ENCODE measurements at regions not wholly inside any gene's neighbourhood (a gene's known extent, or its start where the extent isn't known, plus 50 kb on each side); places are given as distances from the start of the nearest gene placed in this dataset.

DNA sequence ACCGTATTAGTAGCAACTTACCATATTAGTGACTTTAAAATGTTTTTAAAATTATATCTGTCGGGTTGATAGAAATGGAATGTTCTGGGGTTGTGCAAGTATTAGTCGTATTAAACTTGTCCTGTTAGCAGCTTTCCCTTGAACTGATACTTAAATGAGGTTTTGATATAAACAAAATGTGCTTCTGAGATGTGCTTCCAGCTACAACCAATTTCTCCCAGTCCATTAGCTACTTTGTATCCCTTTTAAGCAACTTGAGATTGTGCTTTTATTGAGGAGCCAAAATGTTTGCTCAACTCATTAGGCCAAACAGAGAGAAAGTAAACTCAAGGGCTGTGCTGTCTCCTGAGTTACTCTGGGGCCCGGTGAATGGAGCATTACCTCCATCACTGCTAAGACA is 255.0 kb upstream of the RBFOX1 start:
- no peak for TF ChIP-seq CTCF (optimal IDR thresholded peaks at IDR 0.05 in 1 of 3, IDR thresholded peaks at IDR 0.05 in 1 of 3, conservative IDR thresholded peaks at IDR 0.05 in 1 of 3; ENCODE audit: extremely low read depth in 1 of 3, insufficient read depth in 2 of 3, low read length in 3 of 3)
- TF ChIP-seq EZH2 (IDR thresholded peaks at IDR 0.05; ENCODE audit: low read length): no peak

Measured in keratinocyte (primary cell).